Upper lobe of left lung (tissue), 6 donors: ENCODE measurements at regions not wholly inside any gene's neighbourhood (a gene's known extent, or its start where the extent isn't known, plus 50 kb on each side); places are given as distances from the start of the nearest gene placed in this dataset.
A peak's percentile ranks its signal among the peaks of the same experiment; 100 is the strongest.
"Not testable (repeated sequence)": the region's sequence is repeated elsewhere in the genome, so short reads cannot be mapped to it uniquely, and the experiment has no call there.

Source experiments
- ATAC-seq, 2 donors: fragments of 200-7000 bp; cut with Tn5 transposase; one replicate each; pipeline ENCODE4 v1.9.1; 2022; ENCODE audit warnings: mild to moderate bottlenecking in 2 of 2, moderate library complexity in 2 of 2; ENCODE audit not compliant: low FRiP score in 2 of 2
- DNase-seq, 2 donors: peaks; one replicate each; pipeline ENCODE4 v3.0.0-alpha.2; 2019 to 2020
- H3K27ac ChIP-seq, 4 donors: fragments of 200-600 bp; sonication (generic); one replicate each; pipeline ENCODE4 v1.5.1; 2016 to 2019
- H3K27me3 ChIP-seq, 4 donors: fragments of 200-600 bp; sonication (generic); one replicate each; pipeline ENCODE4 v1.5.1; 2017 to 2019
- H3K36me3 ChIP-seq, 4 donors: fragments of 200-600 bp; sonication (generic); one replicate each; pipeline ENCODE4 v1.5.1; 2016 to 2019
- H3K4me1 ChIP-seq, 4 donors: fragments of 200-600 bp; sonication (generic); one replicate each; pipeline ENCODE4 v1.5.1; 2018 to 2019
- H3K4me3 ChIP-seq, 4 donors: fragments of 200-600 bp; sonication (generic); one replicate each; pipeline ENCODE4 v1.5.1; 2017 to 2019; ENCODE audit warnings: mild to moderate bottlenecking in 2 of 4, moderate library complexity in 1 of 4
- H3K9me3 ChIP-seq, 4 donors: fragments of 200-600 bp; sonication (generic); one replicate each; pipeline ENCODE4 v1.5.1; 2018 to 2019
- EP300 ChIP-seq, 4 donors: sonication (generic); formaldehyde crosslinking; IDR thresholded peaks; one replicate each; pipeline ENCODE4 v1.5.1; 2017; ENCODE audit warnings: antibody characterized with exemption in 4 of 4, control low read depth in 2 of 4
- POLR2A ChIP-seq, 4 donors: fragments of 450-650 bp; IDR thresholded peaks; one replicate each; pipeline ENCODE4 v1.5.1; 2016 to 2017; ENCODE audit warnings: antibody characterized with exemption in 4 of 4, mild to moderate bottlenecking in 2 of 4
- POLR2AphosphoS5 ChIP-seq, 2 donors: sonication (generic); formaldehyde crosslinking; IDR thresholded peaks; one replicate each; pipeline ENCODE4 v1.5.1; 2017; ENCODE audit warnings: antibody characterized with exemption in 2 of 2
- WGBS, 2 donors: methylation state at CpG; one replicate each; pipeline ENCODE4 v1.1.5; 2017 to 2018; 5-methylcytosine and 5-hydroxymethylcytosine counted together
- TF ChIP-seq, protein P1 (sequence below), 6 experiments: fragments of 450-650 bp in 4 of 6; fragments of 200-600 bp in 2 of 6; sonication (generic) in 2 of 6; IDR thresholded peaks; one replicate each; pipeline ENCODE4 v1.5.1; 2016 to 2019; ENCODE audit warnings: antibody characterized with exemption in 6 of 6
- donor health status: DM: no; HTN: no; CAD: no; lungs with moderate emphysema.
- donor health status: DM: no; HTN: yes; CAD: no; lungs with severe emphysema.

DNA sequence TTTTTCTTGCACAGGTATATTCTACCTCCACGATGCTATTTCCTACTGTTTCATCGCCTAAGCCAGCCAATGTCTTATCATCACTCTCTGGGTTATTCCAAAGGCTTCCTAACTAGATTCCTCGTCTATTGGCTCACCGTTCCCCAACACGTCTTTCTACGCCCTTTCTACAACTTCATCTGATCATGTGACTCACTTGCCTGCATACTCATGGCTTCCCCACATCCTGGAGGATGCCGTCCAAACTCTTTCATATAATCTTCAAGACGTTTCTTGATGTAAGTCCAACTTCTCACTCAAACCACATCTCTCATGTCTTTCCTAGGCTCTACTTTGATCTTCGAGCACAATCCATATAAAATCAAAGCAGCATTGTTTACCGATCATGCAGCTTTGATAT is 322.0 kb upstream of the PPARGC1A start:
- TF ChIP-seq, protein P1, sequence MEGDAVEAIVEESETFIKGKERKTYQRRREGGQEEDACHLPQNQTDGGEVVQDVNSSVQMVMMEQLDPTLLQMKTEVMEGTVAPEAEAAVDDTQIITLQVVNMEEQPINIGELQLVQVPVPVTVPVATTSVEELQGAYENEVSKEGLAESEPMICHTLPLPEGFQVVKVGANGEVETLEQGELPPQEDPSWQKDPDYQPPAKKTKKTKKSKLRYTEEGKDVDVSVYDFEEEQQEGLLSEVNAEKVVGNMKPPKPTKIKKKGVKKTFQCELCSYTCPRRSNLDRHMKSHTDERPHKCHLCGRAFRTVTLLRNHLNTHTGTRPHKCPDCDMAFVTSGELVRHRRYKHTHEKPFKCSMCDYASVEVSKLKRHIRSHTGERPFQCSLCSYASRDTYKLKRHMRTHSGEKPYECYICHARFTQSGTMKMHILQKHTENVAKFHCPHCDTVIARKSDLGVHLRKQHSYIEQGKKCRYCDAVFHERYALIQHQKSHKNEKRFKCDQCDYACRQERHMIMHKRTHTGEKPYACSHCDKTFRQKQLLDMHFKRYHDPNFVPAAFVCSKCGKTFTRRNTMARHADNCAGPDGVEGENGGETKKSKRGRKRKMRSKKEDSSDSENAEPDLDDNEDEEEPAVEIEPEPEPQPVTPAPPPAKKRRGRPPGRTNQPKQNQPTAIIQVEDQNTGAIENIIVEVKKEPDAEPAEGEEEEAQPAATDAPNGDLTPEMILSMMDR (IDR thresholded peaks at IDR 0.05) = no peak
- TF ChIP-seq POLR2A (IDR thresholded peaks at IDR 0.05) = no peak
- TF ChIP-seq EP300 (IDR thresholded peaks at IDR 0.05) = no peak
- TF ChIP-seq POLR2AphosphoS5 (IDR thresholded peaks at IDR 0.05) = no peak
- H3K9me3 ChIP-seq = no peaks in the 10 kb centered on the region
- peaks cover 0 to 7% (median 4%) of the 10 kb centered on the region in 4 donors for H3K4me1 ChIP-seq
- ATAC-seq = no peak
- DNase-seq = no peak
- H3K27ac ChIP-seq = no peak overlapping the region
- H3K27me3 ChIP-seq = no peaks in the 10 kb centered on the region
- no peaks in the 10 kb centered on the region for H3K36me3 ChIP-seq
- 67 to 71% methylated on average over 10 of the region's 10 CpGs for whole genome bisulfite sequencing, 2 donors
- no peak overlapping the region for H3K4me3 ChIP-seq

DNA sequence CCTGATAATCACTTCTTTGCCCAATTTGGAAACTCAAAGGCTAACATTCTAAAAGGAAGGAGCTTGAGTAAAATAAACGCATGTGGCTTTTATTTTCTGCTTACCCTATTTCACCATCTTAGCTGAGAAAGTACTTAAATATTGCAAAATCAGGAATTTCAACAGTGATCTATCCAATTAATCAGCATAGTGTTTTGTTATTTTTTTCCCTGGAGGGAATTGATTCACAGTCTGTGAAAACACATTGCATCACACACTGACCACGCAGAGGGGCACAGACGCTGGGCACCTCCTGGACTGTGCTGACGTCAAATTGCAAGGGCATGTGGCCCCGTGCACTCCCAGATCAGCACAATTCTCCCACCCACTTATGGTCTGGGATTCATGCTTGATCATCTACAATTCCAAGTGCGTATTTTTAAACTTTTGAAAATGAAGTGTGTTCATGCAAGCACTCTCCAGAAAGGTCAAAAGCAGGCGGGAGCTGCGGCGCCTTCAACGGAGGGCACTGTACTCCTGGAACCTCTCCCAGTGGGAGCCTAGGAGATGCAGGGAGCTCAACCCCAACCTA is 320.6 kb upstream of the PPARGC1A start:
- DNase-seq = peak; percentile 22 to 64
- TF ChIP-seq POLR2A (IDR thresholded peaks at IDR 0.05) = no peak
- TF ChIP-seq POLR2AphosphoS5 (IDR thresholded peaks at IDR 0.05) = peak; percentile 26 to 68
- TF ChIP-seq, protein P1 (IDR thresholded peaks at IDR 0.05) = no peak
- peak in 1 of 4 donors; percentile 70 for TF ChIP-seq EP300 (IDR thresholded peaks at IDR 0.05)
- Histone ChIP-seq H3K36me3 (no peaks in the 10 kb centered on the region), H3K9me3 (no peaks in the 10 kb centered on the region), H3K27ac (peak overlapping the region in 3 of 4 donors; percentile 2 to 56 (median 54)), H3K4me1 (peaks cover 0 to 7% (median 4%) of the 10 kb centered on the region in 4 donors), H3K27me3 (no peaks in the 10 kb centered on the region), H3K4me3 (peak overlapping the region in 1 of 4 donors; percentile 12)
- peak; percentile 89 to 93 for ATAC-seq
- WGBS, 2 donors = 57 to 60% methylated on average over 10 of the region's 10 CpGs

DNA sequence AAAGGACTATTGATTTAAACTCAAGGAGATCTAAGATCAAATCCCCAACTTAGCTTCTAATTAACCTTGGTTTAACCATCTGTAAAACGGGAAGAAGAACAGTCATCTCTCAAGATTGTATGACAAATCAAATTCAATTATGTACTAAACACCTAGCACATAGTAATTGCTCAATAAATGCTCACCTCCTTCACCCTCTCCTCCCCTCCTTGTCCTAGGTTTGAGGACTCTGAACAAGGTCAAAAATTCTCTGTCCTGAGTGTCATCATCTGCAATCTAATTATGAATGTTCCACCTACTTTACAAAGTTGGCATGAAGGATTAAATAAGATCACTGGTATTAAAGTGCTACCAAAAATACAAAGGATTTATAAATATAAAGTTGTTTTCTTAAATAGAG is 320.1 kb upstream of the PPARGC1A start:
- WGBS, 2 donors = 40 to 59% methylated on average over 1 of the region's 1 CpG
- ATAC-seq (peak in 1 of 2 donors; percentile 28), DNase-seq (no peak)
- no peaks in the 10 kb centered on the region for H3K9me3 ChIP-seq
- H3K27me3 ChIP-seq = no peaks in the 10 kb centered on the region
- TF ChIP-seq POLR2AphosphoS5 (IDR thresholded peaks at IDR 0.05) (no peak), EP300 (IDR thresholded peaks at IDR 0.05) (no peak), POLR2A (IDR thresholded peaks at IDR 0.05) (no peak)
- TF ChIP-seq, protein P1 (IDR thresholded peaks at IDR 0.05) = no peak
- H3K4me3 ChIP-seq = no peak overlapping the region
- no peaks in the 10 kb centered on the region for H3K36me3 ChIP-seq
- peaks cover 0 to 7% (median 4%) of the 10 kb centered on the region in 4 donors for H3K4me1 ChIP-seq
- H3K27ac ChIP-seq = peak overlapping the region in 2 of 4 donors; percentile 2 to 26

DNA sequence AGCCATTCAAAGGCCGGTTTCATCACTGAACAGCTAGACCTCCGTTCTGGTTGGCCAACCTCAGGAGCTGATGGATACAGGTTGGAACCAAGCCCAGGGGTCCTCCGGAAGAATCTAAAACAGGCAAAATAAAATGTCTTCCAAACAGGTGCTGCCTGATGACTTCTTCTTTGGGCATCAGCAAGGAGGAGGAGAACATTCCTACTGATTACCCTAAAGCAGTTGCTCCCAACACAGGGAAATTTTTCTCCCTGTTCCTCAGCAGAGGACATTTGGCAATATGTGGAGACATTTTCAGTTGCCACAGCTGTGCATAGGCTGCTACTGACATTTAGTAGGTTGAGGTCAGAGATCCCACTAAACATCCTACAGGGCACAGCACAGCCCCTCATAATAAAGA is 319.3 kb upstream of the PPARGC1A start:
- Histone ChIP-seq H3K4me3 (no peak overlapping the region), H3K4me1 (peaks cover 0 to 7% (median 4%) of the 10 kb centered on the region in 4 donors), H3K27me3 (no peaks in the 10 kb centered on the region), H3K9me3 (no peaks in the 10 kb centered on the region), H3K27ac (no peak overlapping the region), H3K36me3 (no peaks in the 10 kb centered on the region)
- WGBS, 2 donors = 89 to 94% methylated on average over 3 of the region's 3 CpGs
- ATAC-seq (no peak), DNase-seq (no peak)
- TF ChIP-seq, protein P1 (IDR thresholded peaks at IDR 0.05) = no peak
- TF ChIP-seq POLR2A (IDR thresholded peaks at IDR 0.05) = no peak
- no peak for TF ChIP-seq POLR2AphosphoS5 (IDR thresholded peaks at IDR 0.05)
- TF ChIP-seq EP300 (IDR thresholded peaks at IDR 0.05) = no peak

DNA sequence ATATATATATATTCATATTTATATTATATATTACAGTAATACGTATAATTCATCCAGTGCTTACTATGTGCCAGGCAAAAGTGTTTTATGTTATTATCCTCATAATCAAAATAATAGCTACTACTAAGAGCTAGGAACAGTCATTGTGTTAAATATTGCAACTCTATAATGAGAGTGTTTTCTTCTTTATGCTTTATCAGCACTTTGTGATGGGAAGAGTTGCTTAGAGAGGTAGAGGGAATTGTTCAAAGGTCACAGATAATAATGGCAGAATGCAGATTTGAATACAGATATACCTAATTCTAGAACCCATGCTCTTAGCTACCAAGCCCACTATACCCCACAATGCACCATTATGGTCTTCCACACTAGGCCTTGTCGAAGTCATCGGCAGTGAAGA is 318.8 kb upstream of the PPARGC1A start:
- no peaks in the 10 kb centered on the region for H3K9me3 ChIP-seq
- H3K4me3 ChIP-seq = no peak overlapping the region
- no peak for DNase-seq
- H3K27me3 ChIP-seq = no peaks in the 10 kb centered on the region
- no peaks in the 10 kb centered on the region for H3K36me3 ChIP-seq
- WGBS, 2 donors = 90 to 99% methylated on average over 3 of the region's 3 CpGs
- TF ChIP-seq POLR2AphosphoS5 (IDR thresholded peaks at IDR 0.05) (no peak), EP300 (IDR thresholded peaks at IDR 0.05) (no peak), POLR2A (IDR thresholded peaks at IDR 0.05) (no peak)
- TF ChIP-seq, protein P1 (IDR thresholded peaks at IDR 0.05) = no peak
- peaks cover 0 to 7% (median 4%) of the 10 kb centered on the region in 4 donors for H3K4me1 ChIP-seq
- no peak for ATAC-seq
- H3K27ac ChIP-seq = no peak overlapping the region

DNA sequence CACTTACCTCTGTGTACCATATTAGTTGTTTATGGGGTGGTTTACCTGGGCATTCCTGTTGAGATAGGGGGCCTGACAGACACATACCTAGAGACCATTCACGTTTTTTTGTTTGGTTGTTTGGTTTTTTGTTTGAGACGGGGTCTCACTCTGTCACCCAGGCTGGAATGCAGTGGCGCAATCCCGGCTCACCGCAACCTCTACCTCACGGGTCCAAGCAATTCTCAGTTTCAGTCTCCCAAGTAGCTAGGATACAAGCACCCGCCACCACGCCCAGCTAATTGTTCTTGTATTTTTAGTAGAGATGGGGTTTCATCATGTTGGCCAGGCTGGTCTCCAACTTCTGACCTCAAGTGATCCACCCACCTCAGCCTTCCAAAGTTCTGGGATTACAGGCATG is 314.9 kb upstream of the PPARGC1A start:
- H3K27me3 ChIP-seq, ATAC-seq, H3K4me3 ChIP-seq, H3K27ac ChIP-seq, H3K9me3 ChIP-seq, DNase-seq, H3K36me3 ChIP-seq, H3K4me1 ChIP-seq: not testable (repeated sequence)
- 80 to 81% methylated on average over 8 of the region's 8 CpGs for WGBS, 2 donors
